ENCODE measurements at regions not wholly inside any gene's neighbourhood (a gene's known extent, or its start where the extent isn't known, plus 50 kb on each side); places are given as distances from the start of the nearest gene placed in this dataset.

GRCh38 chr16:72397876-72398275 is 225.9 kb upstream of the PMFBP1 start:
- no peak for TF ChIP-seq CTCF (conservative IDR thresholded peaks at IDR 0.05)
- no peak for TF ChIP-seq ZFX (IDR thresholded peaks at IDR 0.05)
- no peak overlapping the region for H3K27ac ChIP-seq

- H3K27ac ChIP-seq = no peak overlapping the region
- TF ChIP-seq CTCF (conservative IDR thresholded peaks at IDR 0.05) (no peak), ZFX (IDR thresholded peaks at IDR 0.05) (no peak)
Observed at GRCh38 chr16:72394526-72394925, 222.6 kb upstream of the PMFBP1 start.

- no peak for TF ChIP-seq ZFX (IDR thresholded peaks at IDR 0.05)
- no peak for TF ChIP-seq CTCF (conservative IDR thresholded peaks at IDR 0.05)
Observed at GRCh38 chr16:72389791-72390190, 217.8 kb upstream of the PMFBP1 start.

GRCh38 chr16:72388007-72388406 is 216.1 kb upstream of the PMFBP1 start:
- H3K27ac ChIP-seq = no peak overlapping the region
- TF ChIP-seq CTCF (conservative IDR thresholded peaks at IDR 0.05) = no peak

More at GRCh38 chr16:72389791-72390190, 217.8 kb upstream of the PMFBP1 start:
- H3K27ac ChIP-seq = no peak overlapping the region

GRCh38 chr16:72384651-72385050 is 212.7 kb upstream of the PMFBP1 start:
- TF ChIP-seq CTCF (conservative IDR thresholded peaks at IDR 0.05) (no peak), ZFX (IDR thresholded peaks at IDR 0.05) (no peak)
- no peak overlapping the region for H3K27ac ChIP-seq

- TF ChIP-seq CTCF (conservative IDR thresholded peaks at IDR 0.05) = no peak
- no peak for TF ChIP-seq ZFX (IDR thresholded peaks at IDR 0.05)
- H3K27ac ChIP-seq = no peak overlapping the region
Observed at GRCh38 chr16:72380283-72380682, 208.3 kb upstream of the PMFBP1 start.

- no peak overlapping the region for H3K27ac ChIP-seq
- TF ChIP-seq ZFX (IDR thresholded peaks at IDR 0.05) (no peak), CTCF (conservative IDR thresholded peaks at IDR 0.05) (no peak)
Observed at GRCh38 chr16:72373201-72373600, 201.2 kb upstream of the PMFBP1 start.

All from C4-2B (cell line).